Stimulated activated CD8-positive, alpha-beta memory T cell treated with anti-CD3 and anti-CD28 coated beads, Interleukin-7, amount 100 ng/mL, for 48 hours (primary cell): ENCODE measurements at regions not wholly inside any gene's neighbourhood (a gene's known extent, or its start where the extent isn't known, plus 50 kb on each side); places are given as distances from the start of the nearest gene placed in this dataset.
"Not testable (repeated sequence)": the region's sequence is repeated elsewhere in the genome, so short reads cannot be mapped to it uniquely, and the experiment has no call there.

ENCODE experiments used
- DNase-seq, 2 donors: peaks; one replicate each; pipeline ENCODE4 v3.0.0-alpha.2; 2020; ENCODE audit warnings: low read depth in 1 of 2; ENCODE audit errors: extremely low read depth in 1 of 2

DNA sequence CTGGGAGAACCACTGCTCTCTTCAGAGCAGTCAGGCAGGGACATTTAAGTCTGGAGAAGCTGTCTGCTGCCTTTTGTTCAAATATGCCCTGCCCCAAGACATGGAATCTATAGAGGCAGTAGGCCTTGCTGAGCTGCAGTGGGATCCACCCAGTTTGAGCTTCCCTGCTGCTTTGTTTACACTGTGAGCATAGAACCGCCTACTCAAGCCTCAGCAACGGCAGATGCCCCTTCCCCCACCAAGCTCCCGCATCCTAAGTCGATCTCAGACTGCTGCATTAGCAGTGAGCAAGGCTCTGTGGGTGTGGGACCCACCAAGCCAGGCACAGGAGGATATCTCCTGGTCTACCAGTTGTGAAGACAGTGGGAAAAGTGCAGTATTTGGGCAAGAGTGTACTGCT, 54.6 kb upstream of the POGK start:
- not testable (repeated sequence) for DNase-seq

DNA sequence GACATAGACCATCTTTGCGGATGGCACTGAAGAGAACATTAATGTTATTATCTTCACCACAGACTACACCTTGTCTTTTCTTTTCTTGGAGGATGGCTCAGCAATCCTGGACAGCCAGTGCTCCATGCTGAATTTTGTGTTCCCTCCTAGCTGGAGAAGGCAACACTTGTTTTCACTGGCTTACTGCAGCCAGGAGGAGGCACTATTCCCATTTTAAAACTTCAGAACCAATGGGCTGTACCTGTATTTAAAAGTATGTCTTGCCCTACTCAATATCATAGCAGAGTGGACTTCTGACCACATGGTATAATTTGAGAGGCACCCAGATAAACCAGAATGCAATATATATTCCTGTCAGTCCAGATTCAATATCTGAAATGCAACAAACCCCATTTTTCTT, 53.3 kb upstream of the POGK start:
- DNase-seq, result no peak

DNA sequence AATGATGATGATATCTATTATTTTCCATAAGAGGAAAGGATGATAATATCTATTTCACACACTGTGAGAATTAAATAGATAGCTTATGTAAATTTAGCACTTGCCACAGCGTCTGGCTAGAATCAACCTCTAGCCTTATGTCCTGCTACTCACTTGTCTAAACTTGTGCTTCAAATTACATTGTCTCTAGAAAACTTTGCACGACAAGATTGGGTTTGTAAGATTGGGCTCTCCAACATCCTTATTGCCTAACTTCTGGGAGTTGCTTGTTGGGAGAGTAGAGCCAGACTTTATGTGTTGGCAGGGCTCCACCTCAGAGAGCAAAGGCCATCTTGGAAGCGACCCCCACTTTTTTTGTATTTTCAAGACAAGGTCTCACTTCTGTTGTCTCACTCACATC, 50.0 kb upstream of the POGK start:
- DNase-seq, result no peak
